OCI-LY3 (cell line): ENCODE measurements at regions not wholly inside any gene's neighbourhood (a gene's known extent, or its start where the extent isn't known, plus 50 kb on each side); places are given as distances from the start of the nearest gene placed in this dataset.

Source experiments
- CTCF ChIP-seq: fragments of 200-600, 300-600 bp; sonication (generic); IDR thresholded peaks from 2 replicates; pipeline ENCODE4 v1.5.1; 2014; ENCODE audit warnings: antibody characterized with exemption, low read length, low read depth
- EZH2phosphoT487 ChIP-seq: fragments of 200-600 bp; shearing (Covaris generic); IDR thresholded peaks from 2 replicates; pipeline ENCODE4 v1.6.1; 2018; ENCODE audit warnings: antibody characterized with exemption, mixed run types, low read depth

- no peak for TF ChIP-seq CTCF
- no peak for TF ChIP-seq EZH2phosphoT487
These were observed 703.0 kb downstream of the TMEM182 start for GRCh38 chr2:103464831-103465230.
